Panc1 (cell line): ENCODE measurements at regions not wholly inside any gene's neighbourhood (a gene's known extent, or its start where the extent isn't known, plus 50 kb on each side); places are given as distances from the start of the nearest gene placed in this dataset.

Source experiments
- ATAC-seq: fragments of 200-7000 bp; cut with Tn5 transposase; 2 replicates; pipeline ENCODE4 v1.9.1; 2020; ENCODE audit warnings: mild to moderate bottlenecking, moderate library complexity
- BruUV-seq: library from RNA; stranded (reverse); fragments of 400-500 nt; replicated peaks from 2 replicates; lab custom pipeline; 2021; lab: Mats Ljungman, UMichigan
- CTCF ChIA-PET: fragments of 300-600 bp; sonication (Branson Sonifier 250); formaldehyde crosslinking; loops from one replicate; lab custom pipeline; 2022; ENCODE audit warnings: antibody characterized with exemption; lab: Charles Lee
- POLR2A ChIA-PET: fragments of 300-600 bp; sonication (Branson Sonifier 250); formaldehyde crosslinking; loops from one replicate; lab custom pipeline; 2022; ENCODE audit warnings: antibody characterized with exemption; lab: Charles Lee
- DNase-seq: peaks from one replicate; pipeline ENCODE4 v3.0.0-alpha.2; 2010; ENCODE audit warnings: low read depth, low spot score
- H3K27ac ChIP-seq: 2 replicates; pipeline ENCODE4 v1.5.1; 2011; ENCODE audit warnings: mild to moderate bottlenecking, low read length, inconsistent platforms
- H3K27me3 ChIP-seq: fragments of 200-500 bp; sonication (Bioruptor generic); 2 replicates; pipeline ENCODE4 v1.6.0; 2014; ENCODE audit warnings: low read length, inconsistent platforms; ENCODE audit not compliant: control insufficient read depth, insufficient read depth
- H3K36me3 ChIP-seq: fragments of 200-500 bp; sonication (Bioruptor generic); 2 replicates; pipeline ENCODE4 v1.5.1; 2014; ENCODE audit warnings: inconsistent platforms, mild to moderate bottlenecking, low read length, moderate library complexity; ENCODE audit not compliant: control insufficient read depth, insufficient read depth
- H3K4me1 ChIP-seq: 2 replicates; pipeline ENCODE4 v1.5.1; 2011; ENCODE audit warnings: inconsistent platforms, mild to moderate bottlenecking, low read length, moderate library complexity; ENCODE audit not compliant: control insufficient read depth, insufficient read depth
- H3K4me3 ChIP-seq, 2 experiments: 2 replicates each; pipeline ENCODE4 v1.5.1; 2011 to 2012; ENCODE audit warnings: low read depth in 2 of 2, low read length in 2 of 2, mild to moderate bottlenecking in 2 of 2, inconsistent platforms in 1 of 2, moderate library complexity in 1 of 2
- H3K9me3 ChIP-seq: fragments of 200-500 bp; sonication (Bioruptor generic); 2 replicates; pipeline ENCODE4 v1.5.1; 2014; ENCODE audit warnings: low read depth, mild to moderate bottlenecking, inconsistent platforms, low read length, moderate library complexity; ENCODE audit not compliant: control insufficient read depth, insufficient read depth
- CTCF ChIP-seq: fragments of 450-650 bp; IDR thresholded peaks from 2 replicates; pipeline ENCODE4 v1.5.1; 2017; ENCODE audit warnings: mild to moderate bottlenecking
- POLR2AphosphoS5 ChIP-seq: IDR thresholded peaks from 2 replicates; pipeline ENCODE4 v1.6.1; 2012; ENCODE audit warnings: mild to moderate bottlenecking, low read depth, low read length, moderate library complexity
- SIN3A ChIP-seq: IDR thresholded peaks from 2 replicates; pipeline ENCODE4 v1.6.1; 2012; ENCODE audit warnings: low read depth, mild to moderate bottlenecking, low read length, moderate library complexity, borderline replicate concordance; ENCODE audit not compliant: insufficient read depth
- TCF7L2 ChIP-seq: IDR thresholded peaks from 2 replicates; pipeline ENCODE4 v1.6.1; 2011; ENCODE audit warnings: mild to moderate bottlenecking, low read depth, low read length, inconsistent platforms
- in situ Hi-C: cut with HindIII; loops from 2 replicates; pipeline ENCODE4 v1.10.0; 2016; ENCODE audit warnings: low sequenced_read_pairs, low pct_unique_long_range_greater_than_20kb
- intact Hi-C: fragments of 100-400 bp; cut with micrococcal nuclease; formaldehyde crosslinking; loops from one replicate; pipeline ENCODE4 v1.10.0; 2022; ENCODE audit not compliant: unreplicated experiment
- TF ChIP-seq, protein P1 (sequence below), 2 experiments: IDR thresholded peaks; 2 replicates each; pipeline ENCODE4 v1.6.1; 2011 to 2012; ENCODE audit warnings: low read depth in 2 of 2, control low read depth in 1 of 2, low read length in 1 of 2, mild to moderate bottlenecking in 1 of 2, moderate library complexity in 1 of 2; ENCODE audit not compliant: insufficient read depth in 1 of 2

DNA sequence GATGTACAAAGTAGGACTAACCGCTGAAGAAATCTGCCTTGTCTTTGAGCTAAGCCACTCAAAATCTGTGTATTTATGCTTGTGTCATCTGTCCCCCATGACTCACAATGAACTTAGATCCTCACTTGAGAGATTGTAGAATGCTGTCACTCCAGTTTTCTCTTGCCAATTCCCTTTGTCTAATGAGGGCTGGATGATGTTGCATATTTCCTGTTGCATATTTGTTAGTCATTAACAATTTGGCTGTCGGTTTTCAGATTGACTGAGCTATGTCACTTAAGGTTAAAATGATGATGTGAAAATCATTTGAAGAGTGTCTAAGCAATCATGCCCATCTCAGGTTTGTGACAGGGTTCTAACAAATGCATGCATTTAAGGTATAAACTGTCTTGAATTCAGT lies 481.7 kb downstream of the CDH10 start:
- in situ Hi-C loops, result no loop called here

DNA sequence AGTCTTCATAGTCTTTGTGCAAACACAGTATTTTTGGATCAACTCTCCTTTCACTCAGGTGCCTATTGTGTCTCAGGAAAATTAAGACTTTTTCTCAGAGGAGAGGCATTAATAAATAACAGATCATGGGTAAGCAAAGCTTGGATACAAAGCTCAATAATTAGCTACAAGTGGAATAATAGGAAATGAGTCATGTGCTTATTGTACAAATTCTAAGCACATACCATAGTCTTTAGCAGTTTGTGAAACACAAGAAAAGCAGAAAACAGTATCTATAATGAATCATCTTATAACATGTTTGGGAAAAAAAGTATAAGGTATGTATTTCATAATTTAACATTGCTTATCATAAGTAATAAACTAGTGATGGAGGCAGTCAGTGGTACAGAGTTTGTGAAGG lies 477.0 kb downstream of the CDH10 start:
- BruUV-seq, result no TSS peak
- in situ Hi-C loops, result no loop called here
- POLR2A ChIA-PET, result no interaction called here
- Histone ChIP-seq H3K27ac (no peak overlapping the region), H3K36me3 (no peaks in the 10 kb centered on the region), H3K27me3 (no peaks in the 10 kb centered on the region), H3K9me3 (no peaks in the 10 kb centered on the region), H3K4me1 (no peaks in the 10 kb centered on the region), H3K4me3 (no peak overlapping the region)
- ATAC-seq (no peak), DNase-seq (no peak)
- intact Hi-C loops, result no loop called here
- TF ChIP-seq, protein P1, sequence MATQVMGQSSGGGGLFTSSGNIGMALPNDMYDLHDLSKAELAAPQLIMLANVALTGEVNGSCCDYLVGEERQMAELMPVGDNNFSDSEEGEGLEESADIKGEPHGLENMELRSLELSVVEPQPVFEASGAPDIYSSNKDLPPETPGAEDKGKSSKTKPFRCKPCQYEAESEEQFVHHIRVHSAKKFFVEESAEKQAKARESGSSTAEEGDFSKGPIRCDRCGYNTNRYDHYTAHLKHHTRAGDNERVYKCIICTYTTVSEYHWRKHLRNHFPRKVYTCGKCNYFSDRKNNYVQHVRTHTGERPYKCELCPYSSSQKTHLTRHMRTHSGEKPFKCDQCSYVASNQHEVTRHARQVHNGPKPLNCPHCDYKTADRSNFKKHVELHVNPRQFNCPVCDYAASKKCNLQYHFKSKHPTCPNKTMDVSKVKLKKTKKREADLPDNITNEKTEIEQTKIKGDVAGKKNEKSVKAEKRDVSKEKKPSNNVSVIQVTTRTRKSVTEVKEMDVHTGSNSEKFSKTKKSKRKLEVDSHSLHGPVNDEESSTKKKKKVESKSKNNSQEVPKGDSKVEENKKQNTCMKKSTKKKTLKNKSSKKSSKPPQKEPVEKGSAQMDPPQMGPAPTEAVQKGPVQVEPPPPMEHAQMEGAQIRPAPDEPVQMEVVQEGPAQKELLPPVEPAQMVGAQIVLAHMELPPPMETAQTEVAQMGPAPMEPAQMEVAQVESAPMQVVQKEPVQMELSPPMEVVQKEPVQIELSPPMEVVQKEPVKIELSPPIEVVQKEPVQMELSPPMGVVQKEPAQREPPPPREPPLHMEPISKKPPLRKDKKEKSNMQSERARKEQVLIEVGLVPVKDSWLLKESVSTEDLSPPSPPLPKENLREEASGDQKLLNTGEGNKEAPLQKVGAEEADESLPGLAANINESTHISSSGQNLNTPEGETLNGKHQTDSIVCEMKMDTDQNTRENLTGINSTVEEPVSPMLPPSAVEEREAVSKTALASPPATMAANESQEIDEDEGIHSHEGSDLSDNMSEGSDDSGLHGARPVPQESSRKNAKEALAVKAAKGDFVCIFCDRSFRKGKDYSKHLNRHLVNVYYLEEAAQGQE (IDR thresholded peaks at IDR 0.05; ENCODE audit: insufficient read depth in 1 of 2, low read depth in 2 of 2, low read length in 1 of 2), result no peak
- no peak for TF ChIP-seq SIN3A
- TF ChIP-seq POLR2AphosphoS5, result no peak
- no peak for TF ChIP-seq CTCF
- TF ChIP-seq TCF7L2, result no peak
- CTCF ChIA-PET, result no interaction called here

More for the DNA sequence above, 481.7 kb downstream of the CDH10 start:
- TF ChIP-seq, protein P1 (IDR thresholded peaks at IDR 0.05; ENCODE audit: insufficient read depth in 1 of 2, low read depth in 2 of 2, low read length in 1 of 2), result no peak
- TF ChIP-seq POLR2AphosphoS5 (no peak), TCF7L2 (no peak), CTCF (no peak), SIN3A (no peak)
- CTCF ChIA-PET, result no interaction called here
- no peaks in the 10 kb centered on the region for H3K9me3 ChIP-seq
- POLR2A ChIA-PET, result no interaction called here
- no TSS peak for BruUV-seq
- no peaks in the 10 kb centered on the region for H3K4me1 ChIP-seq
- DNase-seq, result no peak
- no peaks in the 10 kb centered on the region for H3K27me3 ChIP-seq
- no peak for ATAC-seq
- intact Hi-C loops, result no loop called here
- H3K27ac ChIP-seq, result no peak overlapping the region
- H3K36me3 ChIP-seq, result no peaks in the 10 kb centered on the region
- H3K4me3 ChIP-seq, result no peak overlapping the region
